ENCODE measurements at regions not wholly inside any gene's neighbourhood (a gene's known extent, or its start where the extent isn't known, plus 50 kb on each side); places are given as distances from the start of the nearest gene placed in this dataset.

DNA sequence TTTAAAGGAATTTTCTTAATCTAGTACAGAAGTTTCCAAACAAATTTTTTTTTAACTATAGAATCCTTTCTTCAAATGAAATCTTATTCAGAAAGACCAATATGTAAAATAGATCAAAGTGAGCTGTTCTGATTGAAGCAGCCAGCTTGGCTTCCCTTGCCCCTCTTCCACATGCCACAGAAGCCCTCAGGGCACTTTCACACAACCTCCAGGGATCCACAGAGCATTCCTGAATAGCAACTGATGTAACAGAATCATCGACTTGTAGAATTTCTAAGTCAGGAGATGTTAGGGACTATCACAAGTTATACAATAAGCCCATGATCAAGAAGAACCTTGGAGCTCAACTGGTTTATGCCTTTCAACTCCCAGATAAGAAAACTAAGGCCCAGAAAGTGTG is 427.8 kb upstream of the C9orf72 start:
- DNase-seq, result no peak
- intact Hi-C loops (cut with DNase I), result no loop called here
- no peaks in the 10 kb centered on the region for H3K27me3 ChIP-seq
- H3K4me1 ChIP-seq, result no peaks in the 10 kb centered on the region
- H3K36me3 ChIP-seq, result no peaks in the 10 kb centered on the region
- H3K4me3 ChIP-seq, result no peak overlapping the region
- no peak overlapping the region for H3K27ac ChIP-seq
- 64 to 73% methylated on average over 1 of the region's 1 CpG for WGBS, 2 donors
- no peaks in the 10 kb centered on the region for H3K9me3 ChIP-seq
- TF ChIP-seq, protein P1, sequence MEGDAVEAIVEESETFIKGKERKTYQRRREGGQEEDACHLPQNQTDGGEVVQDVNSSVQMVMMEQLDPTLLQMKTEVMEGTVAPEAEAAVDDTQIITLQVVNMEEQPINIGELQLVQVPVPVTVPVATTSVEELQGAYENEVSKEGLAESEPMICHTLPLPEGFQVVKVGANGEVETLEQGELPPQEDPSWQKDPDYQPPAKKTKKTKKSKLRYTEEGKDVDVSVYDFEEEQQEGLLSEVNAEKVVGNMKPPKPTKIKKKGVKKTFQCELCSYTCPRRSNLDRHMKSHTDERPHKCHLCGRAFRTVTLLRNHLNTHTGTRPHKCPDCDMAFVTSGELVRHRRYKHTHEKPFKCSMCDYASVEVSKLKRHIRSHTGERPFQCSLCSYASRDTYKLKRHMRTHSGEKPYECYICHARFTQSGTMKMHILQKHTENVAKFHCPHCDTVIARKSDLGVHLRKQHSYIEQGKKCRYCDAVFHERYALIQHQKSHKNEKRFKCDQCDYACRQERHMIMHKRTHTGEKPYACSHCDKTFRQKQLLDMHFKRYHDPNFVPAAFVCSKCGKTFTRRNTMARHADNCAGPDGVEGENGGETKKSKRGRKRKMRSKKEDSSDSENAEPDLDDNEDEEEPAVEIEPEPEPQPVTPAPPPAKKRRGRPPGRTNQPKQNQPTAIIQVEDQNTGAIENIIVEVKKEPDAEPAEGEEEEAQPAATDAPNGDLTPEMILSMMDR (IDR thresholded peaks at IDR 0.05), result no peak
- TF ChIP-seq POLR2A (IDR thresholded peaks at IDR 0.05), result no peak

DNA sequence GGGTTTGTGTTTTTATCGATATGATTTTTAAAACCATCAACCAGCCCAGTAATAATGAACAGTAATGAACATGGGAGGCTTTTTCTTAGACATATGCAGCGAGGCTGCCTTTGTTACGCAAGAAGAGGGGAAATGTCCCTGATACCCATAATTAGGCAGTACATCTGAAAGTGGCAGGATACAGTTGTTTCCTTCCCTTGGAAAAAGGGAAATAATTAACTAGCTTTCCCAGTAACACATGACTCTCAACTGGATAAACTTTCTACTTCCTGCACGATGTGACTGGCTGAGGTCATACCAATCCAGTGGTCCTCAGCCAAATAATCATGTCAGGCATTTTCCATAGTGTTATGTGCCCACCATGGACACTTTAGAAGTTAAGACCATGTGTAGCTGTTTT is 431.6 kb upstream of the C9orf72 start:
- no peak for DNase-seq
- H3K27me3 ChIP-seq, result no peaks in the 10 kb centered on the region
- H3K4me1 ChIP-seq, result no peaks in the 10 kb centered on the region
- H3K9me3 ChIP-seq, result no peaks in the 10 kb centered on the region
- H3K4me3 ChIP-seq, result no peak overlapping the region
- no peak overlapping the region for H3K27ac ChIP-seq
- no peaks in the 10 kb centered on the region for H3K36me3 ChIP-seq
- TF ChIP-seq, protein P1 (IDR thresholded peaks at IDR 0.05), result no peak
- no peak for TF ChIP-seq POLR2A (IDR thresholded peaks at IDR 0.05)
- WGBS, 2 donors, result 66 to 74% methylated on average over 4 of the region's 4 CpGs
- intact Hi-C loops (cut with DNase I), result no loop called here

DNA sequence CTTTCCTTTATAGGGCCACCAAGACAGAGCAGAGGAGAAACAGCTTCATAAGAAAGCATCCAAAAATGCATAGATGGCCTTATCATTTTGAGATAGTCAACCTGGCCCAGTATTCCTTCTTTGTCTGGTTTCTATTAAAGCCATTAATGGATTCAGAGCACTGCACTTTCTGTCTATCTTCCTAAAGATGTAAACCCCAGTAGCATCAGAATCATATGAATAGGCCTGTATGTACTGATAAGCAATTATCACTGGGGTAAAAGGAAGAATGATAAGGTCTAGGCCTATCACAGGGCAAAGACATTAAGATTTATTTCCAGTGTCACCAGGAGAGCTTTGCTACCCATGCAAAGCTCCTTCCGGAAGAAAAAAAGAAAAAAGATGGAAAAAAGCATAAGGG is 432.5 kb upstream of the C9orf72 start:
- intact Hi-C loops (cut with DNase I), result no loop called here
- no peaks in the 10 kb centered on the region for H3K36me3 ChIP-seq
- H3K4me1 ChIP-seq, result no peaks in the 10 kb centered on the region
- no peak overlapping the region for H3K4me3 ChIP-seq
- WGBS, 2 donors, result 67 to 88% methylated on average over 1 of the region's 1 CpG
- no peaks in the 10 kb centered on the region for H3K9me3 ChIP-seq
- H3K27ac ChIP-seq, result no peak overlapping the region
- TF ChIP-seq POLR2A (IDR thresholded peaks at IDR 0.05), result no peak
- TF ChIP-seq, protein P1 (IDR thresholded peaks at IDR 0.05), result no peak
- no peaks in the 10 kb centered on the region for H3K27me3 ChIP-seq
- no peak for DNase-seq

DNA sequence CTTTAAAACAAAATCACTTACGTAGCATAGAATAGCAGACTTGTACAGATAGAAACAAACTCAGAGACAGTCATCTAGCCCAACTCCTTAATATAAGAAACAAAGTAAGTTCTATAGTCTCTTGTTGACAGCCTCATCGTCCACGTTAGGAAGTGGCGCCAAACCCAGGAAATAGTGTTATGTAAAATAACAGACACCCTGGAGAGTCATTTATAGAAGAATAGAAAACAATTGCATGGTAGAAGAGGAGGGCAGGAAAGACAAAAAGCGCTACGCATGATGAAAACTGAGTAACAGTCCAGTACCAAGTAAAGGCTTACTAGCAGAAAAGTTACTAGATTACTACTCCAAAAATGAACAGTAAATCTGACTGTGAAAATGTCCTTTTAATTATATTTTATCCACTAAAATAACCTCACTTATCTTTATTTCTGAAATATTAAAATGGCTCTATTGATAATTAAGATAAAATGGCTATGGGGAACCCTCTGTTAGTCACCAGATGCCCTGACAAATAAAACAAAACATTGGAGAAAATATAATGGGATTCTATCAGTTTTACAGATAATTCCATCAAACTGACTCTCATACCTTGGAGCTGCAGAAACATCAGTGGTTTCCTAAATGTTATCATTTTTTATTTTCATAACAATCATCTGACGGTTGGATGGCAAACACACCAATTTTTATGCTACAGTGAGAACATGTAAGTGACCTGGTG is 434.0 kb upstream of the C9orf72 start:
- no peak for DNase-seq
- H3K27me3 ChIP-seq, result no peaks in the 10 kb centered on the region
- H3K36me3 ChIP-seq, result no peaks in the 10 kb centered on the region
- intact Hi-C loops (cut with DNase I), result no loop called here
- no peaks in the 10 kb centered on the region for H3K4me1 ChIP-seq
- H3K27ac ChIP-seq, result no peak overlapping the region
- no peaks in the 10 kb centered on the region for H3K9me3 ChIP-seq
- TF ChIP-seq, protein P1 (IDR thresholded peaks at IDR 0.05), result no peak
- no peak for TF ChIP-seq POLR2A (IDR thresholded peaks at IDR 0.05)
- no peak overlapping the region for H3K4me3 ChIP-seq
- 74 to 82% methylated on average over 7 of the region's 7 CpGs for WGBS, 2 donors

DNA sequence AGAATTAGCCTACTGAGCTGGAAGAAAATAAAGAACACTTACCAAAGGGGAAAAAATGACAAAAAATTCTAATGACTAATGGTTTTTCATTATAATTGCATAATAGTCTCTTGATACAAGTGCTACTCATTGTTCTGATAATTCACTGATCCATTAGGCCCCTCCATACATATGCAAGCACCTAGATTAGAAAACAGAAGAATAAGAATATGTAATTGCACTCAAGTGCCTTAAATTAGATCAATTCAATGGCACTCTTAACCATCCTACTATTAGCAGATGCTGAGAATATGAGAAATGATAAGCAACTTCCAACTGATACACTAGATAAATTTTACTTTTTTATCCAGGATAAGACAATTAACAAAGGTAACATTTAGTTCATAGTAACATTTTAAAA is 440.9 kb upstream of the C9orf72 start:
- Histone ChIP-seq H3K4me1 (no peaks in the 10 kb centered on the region), H3K4me3 (no peak overlapping the region), H3K36me3 (no peaks in the 10 kb centered on the region), H3K9me3 (no peaks in the 10 kb centered on the region), H3K27ac (no peak overlapping the region), H3K27me3 (no peaks in the 10 kb centered on the region)
- no peak for DNase-seq
- TF ChIP-seq, protein P1 (IDR thresholded peaks at IDR 0.05), result no peak
- TF ChIP-seq POLR2A (IDR thresholded peaks at IDR 0.05), result no peak
- intact Hi-C loops (cut with DNase I), result no loop called here
